GM18873 (cell line): ENCODE measurements at regions not wholly inside any gene's neighbourhood (a gene's known extent, or its start where the extent isn't known, plus 50 kb on each side); places are given as distances from the start of the nearest gene placed in this dataset.

Source experiments
- ATAC-seq: cut with Tn5 transposase; IDR thresholded peaks from one replicate; pipeline ENCODE4 v1.9.1; 2021; ENCODE audit warnings: mild to moderate bottlenecking, moderate library complexity, moderate number of reproducible peaks; ENCODE audit not compliant: unreplicated experiment, low FRiP score

GRCh38 chr12:59839514-59839913 lies 243.7 kb downstream of the SLC16A7 start:
- ATAC-seq, result no peak

GRCh38 chr12:59843260-59843843 lies 247.5 kb downstream of the SLC16A7 start:
- no peak for ATAC-seq

GRCh38 chr12:59844750-59845149 lies 248.9 kb downstream of the SLC16A7 start:
- no peak for ATAC-seq

- ATAC-seq, result no peak
These were observed 249.5 kb downstream of the SLC16A7 start for GRCh38 chr12:59845293-59845692.

GRCh38 chr12:59847127-59847526 lies 251.3 kb downstream of the SLC16A7 start:
- no peak for ATAC-seq

GRCh38 chr12:59850268-59850667 lies 254.4 kb downstream of the SLC16A7 start:
- no peak for ATAC-seq

- no peak for ATAC-seq
These were observed 262.8 kb downstream of the SLC16A7 start for GRCh38 chr12:59858508-59859170.

GRCh38 chr12:59859171-59859510 lies 263.3 kb downstream of the SLC16A7 start:
- no peak for ATAC-seq

GRCh38 chr12:59861635-59862034 lies 265.8 kb downstream of the SLC16A7 start:
- ATAC-seq, result no peak

- ATAC-seq, result no peak
These were observed 271.2 kb downstream of the SLC16A7 start for GRCh38 chr12:59867055-59867454.

- no peak for ATAC-seq
These were observed 271.9 kb downstream of the SLC16A7 start for GRCh38 chr12:59867689-59868088.

- no peak for ATAC-seq
These were observed 275.9 kb downstream of the SLC16A7 start for GRCh38 chr12:59871779-59872178.

- ATAC-seq, result no peak
These were observed 277.3 kb downstream of the SLC16A7 start for GRCh38 chr12:59873136-59873535.

GRCh38 chr12:59874781-59875180 lies 279.0 kb downstream of the SLC16A7 start:
- no peak for ATAC-seq

GRCh38 chr12:59886131-59886733 lies 290.4 kb downstream of the SLC16A7 start:
- ATAC-seq, result no peak

GRCh38 chr12:59887178-59887577 lies 291.3 kb downstream of the SLC16A7 start:
- ATAC-seq, result no peak

GRCh38 chr12:59890896-59891579 lies 295.2 kb downstream of the SLC16A7 start:
- no peak for ATAC-seq

GRCh38 chr12:59895166-59895775 lies 299.4 kb downstream of the SLC16A7 start:
- no peak for ATAC-seq

GRCh38 chr12:59904874-59905521 lies 309.2 kb downstream of the SLC16A7 start:
- ATAC-seq, result no peak

GRCh38 chr12:59911516-59911915 lies 315.7 kb downstream of the SLC16A7 start:
- ATAC-seq, result no peak

GRCh38 chr12:59916988-59917387 lies 321.2 kb downstream of the SLC16A7 start:
- no peak for ATAC-seq
